Activated CD4-positive, alpha-beta T cell treated with anti-CD3 and anti-CD28 coated beads, Interleukin-10, Interleukin-2, amounts not matched to agents 100 ng/mL and 50 ng/mL, durations not matched to agents 16 hours and 8 hours (primary cell): ENCODE measurements at regions not wholly inside any gene's neighbourhood (a gene's known extent, or its start where the extent isn't known, plus 50 kb on each side); places are given as distances from the start of the nearest gene placed in this dataset.
"Not testable (repeated sequence)": the region's sequence is repeated elsewhere in the genome, so short reads cannot be mapped to it uniquely, and the experiment has no call there.

ENCODE experiments used
- DNase-seq: peaks from one replicate; pipeline ENCODE4 v3.0.0-alpha.2; 2020

- no peak for DNase-seq
These were observed 136.7 kb downstream of the NUDT12 start for GRCh38 chr5:103425686-103426454.

- no peak for DNase-seq
These were observed 138.0 kb downstream of the NUDT12 start for GRCh38 chr5:103424453-103425205.

GRCh38 chr5:103424026-103424425 lies 138.6 kb downstream of the NUDT12 start:
- no peak for DNase-seq

GRCh38 chr5:103422756-103423155 lies 139.8 kb downstream of the NUDT12 start:
- no peak for DNase-seq

- DNase-seq = no peak
These were observed 148.0 kb downstream of the NUDT12 start for GRCh38 chr5:103414604-103415003.

GRCh38 chr5:103411711-103412110 lies 150.9 kb downstream of the NUDT12 start:
- DNase-seq = no peak

- no peak for DNase-seq
These were observed 151.6 kb downstream of the MACIR start for GRCh38 chr5:103410172-103410571.

- DNase-seq = no peak
These were observed 150.6 kb downstream of the MACIR start for GRCh38 chr5:103409013-103409670.

GRCh38 chr5:103408408-103408807 lies 149.8 kb downstream of the MACIR start:
- no peak for DNase-seq

- no peak for DNase-seq
These were observed 148.8 kb downstream of the MACIR start for GRCh38 chr5:103407402-103407801.

- DNase-seq = no peak
These were observed 145.9 kb downstream of the MACIR start for GRCh38 chr5:103404483-103404882.

- DNase-seq = no peak
These were observed 144.3 kb downstream of the MACIR start for GRCh38 chr5:103402851-103403250.

GRCh38 chr5:103397739-103398581 lies 139.4 kb downstream of the MACIR start:
- DNase-seq = no peak

- DNase-seq = no peak
These were observed 136.1 kb downstream of the MACIR start for GRCh38 chr5:103394676-103395075.

- no peak for DNase-seq
These were observed 134.7 kb downstream of the MACIR start for GRCh38 chr5:103393101-103393754.

GRCh38 chr5:103391659-103392058 lies 133.1 kb downstream of the MACIR start:
- DNase-seq = no peak

- no peak for DNase-seq
These were observed 131.3 kb downstream of the MACIR start for GRCh38 chr5:103389846-103390245.

GRCh38 chr5:103389357-103389756 lies 130.8 kb downstream of the MACIR start:
- DNase-seq = no peak

- DNase-seq = no peak
These were observed 127.2 kb downstream of the MACIR start for GRCh38 chr5:103385722-103386121.

GRCh38 chr5:103377638-103378037 lies 119.1 kb downstream of the MACIR start:
- DNase-seq = not testable (repeated sequence)

- no peak for DNase-seq
These were observed 117.5 kb downstream of the MACIR start for GRCh38 chr5:103375863-103376591.

GRCh38 chr5:103375350-103375749 lies 116.8 kb downstream of the MACIR start:
- no peak for DNase-seq
